ENCODE measurements at regions not wholly inside any gene's neighbourhood (a gene's known extent, or its start where the extent isn't known, plus 50 kb on each side); places are given as distances from the start of the nearest gene placed in this dataset.

- no peak for TF ChIP-seq EZH2 (IDR thresholded peaks at IDR 0.05)
- no peak for TF ChIP-seq POLR2AphosphoS5 (IDR thresholded peaks at IDR 0.05; ENCODE audit: borderline replicate concordance, low read depth, low read length)
- TF ChIP-seq FOXP2 (optimal IDR thresholded peaks at IDR 0.05; ENCODE audit: control extremely low read depth, extremely low read length, insufficient read depth): no peak
These were observed 74.1 kb upstream of the CLINT1 start for GRCh38 chr5:157933005-157933404.

All from SK-N-MC (cell line).